Mesenchymal stem cell (in vitro differentiated cells and primary cell): ENCODE measurements at regions not wholly inside any gene's neighbourhood (a gene's known extent, or its start where the extent isn't known, plus 50 kb on each side); places are given as distances from the start of the nearest gene placed in this dataset.

Experiments
- DNase-seq: peaks from one replicate; pipeline ENCODE4 v3.0.0-alpha.2; 2013
- H2AFZ ChIP-seq: one replicate; pipeline ENCODE4 v1.6.1; 2013; ENCODE audit warnings: low read depth, mild to moderate bottlenecking, control low read depth, inconsistent platforms, low read length, moderate library complexity
- H2AK5ac ChIP-seq: 2 replicates; pipeline ENCODE4 v1.6.1; 2013; ENCODE audit warnings: low read length, moderate library complexity, mild to moderate bottlenecking, inconsistent platforms; ENCODE audit not compliant: severe bottlenecking
- H2BK120ac ChIP-seq: one replicate; pipeline ENCODE4 v1.6.1; 2013; ENCODE audit warnings: low read depth, mild to moderate bottlenecking, inconsistent platforms, low read length, moderate library complexity
- H2BK12ac ChIP-seq, 2 experiments: one replicate each; pipeline ENCODE4 v1.6.1; 2013; ENCODE audit warnings: inconsistent platforms in 2 of 2, low read length in 2 of 2, mild to moderate bottlenecking in 2 of 2, moderate library complexity in 2 of 2, control low read depth in 1 of 2
- H2BK15ac ChIP-seq: one replicate; pipeline ENCODE4 v1.6.1; 2013; ENCODE audit warnings: mild to moderate bottlenecking, low read depth, inconsistent platforms; ENCODE audit not compliant: poor library complexity, severe bottlenecking
- H2BK5ac ChIP-seq: 2 replicates; pipeline ENCODE4 v1.6.1; 2013; ENCODE audit warnings: low read depth, mild to moderate bottlenecking, low read length, control low read depth, inconsistent platforms; ENCODE audit not compliant: poor library complexity, severe bottlenecking
- H3K14ac ChIP-seq, 2 experiments: one replicate each; pipeline ENCODE4 v1.6.1; 2013; ENCODE audit warnings: inconsistent platforms in 2 of 2, low read length in 2 of 2, control low read depth in 1 of 2, mild to moderate bottlenecking in 1 of 2, moderate library complexity in 1 of 2
- H3K18ac ChIP-seq, 2 experiments: one replicate each; pipeline ENCODE4 v1.6.1; 2013; ENCODE audit warnings: inconsistent platforms in 2 of 2, low read length in 2 of 2, control low read depth in 1 of 2, low read depth in 1 of 2, mild to moderate bottlenecking in 1 of 2
- H3K23ac ChIP-seq, 2 experiments: one replicate each; pipeline ENCODE4 v1.6.1; 2013; ENCODE audit warnings: inconsistent platforms in 2 of 2, low read length in 2 of 2, mild to moderate bottlenecking in 2 of 2, moderate library complexity in 2 of 2, control low read depth in 1 of 2
- H3K27ac ChIP-seq: 2 replicates; pipeline ENCODE4 v1.5.1; 2013; ENCODE audit warnings: mild to moderate bottlenecking, moderate library complexity, low read length, control low read depth, inconsistent platforms; ENCODE audit not compliant: poor library complexity, severe bottlenecking
- H3K27me3 ChIP-seq, 2 experiments: 2 replicates each; pipeline versions ENCODE4 v1.6.1 to v1.7.0; 2013; ENCODE audit warnings: low read length in 2 of 2, mild to moderate bottlenecking in 2 of 2, moderate library complexity in 2 of 2, control low read depth in 1 of 2, inconsistent platforms in 1 of 2; ENCODE audit not compliant: control insufficient read depth in 1 of 2, insufficient read depth in 1 of 2
- H3K36me3 ChIP-seq, 2 experiments: 2 replicates each; pipeline versions ENCODE4 v1.6.1 to v1.7.0; 2013; ENCODE audit warnings: low read length in 2 of 2, control low read depth in 1 of 2, inconsistent platforms in 1 of 2, low read depth in 1 of 2, mild to moderate bottlenecking in 1 of 2; ENCODE audit not compliant: insufficient read depth in 2 of 2, control insufficient read depth in 1 of 2
- H3K4ac ChIP-seq, 2 experiments: one replicate each; pipeline ENCODE4 v1.6.1; 2013; ENCODE audit warnings: inconsistent platforms in 2 of 2, low read length in 2 of 2, mild to moderate bottlenecking in 2 of 2, moderate library complexity in 2 of 2, control low read depth in 1 of 2, low read depth in 1 of 2
- H3K4me1 ChIP-seq: 2 replicates; pipeline ENCODE4 v1.6.1; 2013; ENCODE audit warnings: low read depth, low read length, control low read depth; ENCODE audit not compliant: control insufficient read depth, insufficient read depth
- H3K4me2 ChIP-seq: 2 replicates; pipeline ENCODE4 v1.6.1; 2013; ENCODE audit warnings: low read length, mild to moderate bottlenecking, inconsistent platforms; ENCODE audit not compliant: poor library complexity, severe bottlenecking
- H3K4me3 ChIP-seq, 2 experiments: 2 replicates each; pipeline versions ENCODE4 v1.5.1 to v1.7.0; 2013; ENCODE audit warnings: low read length in 2 of 2, mild to moderate bottlenecking in 2 of 2, control low read depth in 1 of 2, low read depth in 1 of 2; ENCODE audit not compliant: insufficient read depth in 1 of 2
- H3K79me1 ChIP-seq: replicated peaks from 2 replicates; pipeline ENCODE4 v1.6.1; 2013; ENCODE audit warnings: mild to moderate bottlenecking, control low read depth, low read length, inconsistent platforms; ENCODE audit not compliant: poor library complexity, severe bottlenecking
- H3K9ac ChIP-seq: 2 replicates; pipeline ENCODE4 v1.7.0; 2013; ENCODE audit warnings: mild to moderate bottlenecking, low read length, moderate library complexity
- H3K9me3 ChIP-seq: 2 replicates; pipeline ENCODE4 v1.7.0; 2013; ENCODE audit warnings: mild to moderate bottlenecking, low read length; ENCODE audit not compliant: control insufficient read depth
- H4K8ac ChIP-seq: one replicate; pipeline ENCODE4 v1.6.1; 2013; ENCODE audit warnings: inconsistent platforms, mild to moderate bottlenecking, low read length, moderate library complexity
- H4K91ac ChIP-seq: one replicate; pipeline ENCODE4 v1.6.1; 2013; ENCODE audit warnings: mild to moderate bottlenecking, low read length, inconsistent platforms
- WGBS: methylation state at CpG from one replicate; pipeline ENCODE4 v1.1.7; 2013; ENCODE audit warnings: mixed read lengths; 5-methylcytosine and 5-hydroxymethylcytosine counted together

DNA sequence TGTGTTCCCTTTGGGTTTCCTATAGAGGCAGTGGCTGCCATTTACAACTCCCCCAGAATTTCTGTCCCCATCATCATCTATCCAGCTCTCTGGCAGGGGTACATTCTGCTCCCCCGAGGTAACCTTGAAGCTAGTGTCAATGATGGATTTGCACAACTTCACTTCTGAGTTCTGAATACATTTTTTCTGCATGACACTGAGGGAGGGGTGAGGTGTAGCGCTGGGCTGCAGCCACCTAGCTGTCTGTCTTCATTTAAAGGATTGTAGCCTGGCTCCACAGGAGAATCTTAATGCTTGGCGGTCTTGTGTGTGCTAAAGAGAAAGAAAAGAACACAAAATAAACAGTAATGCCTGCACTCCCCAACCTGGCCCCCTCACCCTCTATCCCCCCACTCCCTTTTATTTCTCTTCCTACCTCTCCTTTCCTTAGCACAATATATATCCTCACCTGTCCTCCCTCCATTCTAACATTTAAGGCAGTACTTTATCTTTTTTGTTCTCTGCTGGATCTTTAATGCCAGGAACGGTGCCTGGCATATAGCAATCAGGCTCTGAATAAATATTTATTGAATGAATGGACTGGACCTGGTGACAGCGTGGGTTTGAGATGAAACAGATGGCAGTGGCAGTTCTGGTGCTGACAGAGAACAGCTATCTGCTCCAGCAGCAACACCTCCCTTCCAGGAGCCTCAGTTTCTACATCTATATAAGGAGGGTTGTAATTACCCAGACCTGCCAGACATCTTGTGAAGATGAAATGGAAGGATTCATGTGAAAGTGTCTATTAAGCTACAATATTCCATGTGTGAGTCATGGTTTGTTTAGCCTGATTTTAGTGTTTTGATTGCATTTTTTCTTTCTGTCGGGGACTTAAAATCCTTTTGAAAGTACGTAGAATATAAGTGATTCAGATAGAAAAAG lies 163.5 kb upstream of the CDH11 start:
- no peaks in the 10 kb centered on the region for H3K79me1 ChIP-seq
- H3K4me2 ChIP-seq, result no peak overlapping the region
- no peak overlapping the region for H4K8ac ChIP-seq
- H4K91ac ChIP-seq, result no peak overlapping the region
- H2AK5ac ChIP-seq, result no peak overlapping the region
- H2BK12ac ChIP-seq, result no peak overlapping the region
- peak overlapping the region in 1 of 2 experiments; percentile 19 for H3K4me3 ChIP-seq
- H3K14ac ChIP-seq, result no peak overlapping the region
- H3K27ac ChIP-seq, result no peak overlapping the region
- no peak overlapping the region for H2BK5ac ChIP-seq
- H3K4me1 ChIP-seq, result no peaks in the 10 kb centered on the region
- DNase-seq, result peak; percentile 48
- H3K18ac ChIP-seq, result no peak overlapping the region
- no peak overlapping the region for H3K23ac ChIP-seq
- H3K27me3 ChIP-seq, result no peaks in the 10 kb centered on the region
- no peaks in the 10 kb centered on the region for H3K9me3 ChIP-seq
- H2AFZ ChIP-seq, result no peak overlapping the region
- H3K36me3 ChIP-seq, result no peaks in the 10 kb centered on the region
- H2BK15ac ChIP-seq, result no peak overlapping the region
- no peak overlapping the region for H3K9ac ChIP-seq
- no peak overlapping the region for H3K4ac ChIP-seq
- WGBS, result 45% methylated on average over 6 of the region's 7 CpGs
- no peak overlapping the region for H2BK120ac ChIP-seq

DNA sequence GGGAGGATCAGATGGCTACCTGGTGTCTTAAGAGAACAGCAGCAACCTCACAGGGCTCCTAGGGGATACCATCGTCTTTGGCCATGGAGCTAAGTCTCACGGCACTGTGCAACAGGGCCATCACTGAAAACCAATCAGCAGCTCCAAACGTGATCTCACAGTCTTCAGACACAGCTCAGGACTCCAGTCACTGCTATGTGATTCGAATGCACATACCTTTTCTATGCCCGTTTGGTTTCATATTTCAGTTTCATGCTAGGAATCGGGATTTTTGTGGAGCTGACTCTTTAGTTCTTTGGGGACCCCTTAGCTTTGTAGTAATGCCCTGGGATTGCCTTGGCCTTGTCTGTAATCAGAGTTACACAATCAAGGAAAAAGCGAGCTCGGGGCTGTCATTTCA lies 162.8 kb upstream of the CDH11 start:
- H3K27ac ChIP-seq, result no peak overlapping the region
- H2BK120ac ChIP-seq, result no peak overlapping the region
- H2BK15ac ChIP-seq, result no peak overlapping the region
- no peak overlapping the region for H3K4ac ChIP-seq
- H4K91ac ChIP-seq, result no peak overlapping the region
- no peak for DNase-seq
- no peak overlapping the region for H2BK5ac ChIP-seq
- H3K14ac ChIP-seq, result no peak overlapping the region
- H2BK12ac ChIP-seq, result no peak overlapping the region
- H3K9ac ChIP-seq, result no peak overlapping the region
- H3K27me3 ChIP-seq, result no peaks in the 10 kb centered on the region
- H3K4me3 ChIP-seq, result peak overlapping the region in 1 of 2 experiments; percentile 19
- H3K36me3 ChIP-seq, result no peaks in the 10 kb centered on the region
- no peak overlapping the region for H2AFZ ChIP-seq
- H4K8ac ChIP-seq, result no peak overlapping the region
- H3K18ac ChIP-seq, result peak overlapping the region in 1 of 2 experiments; percentile 42
- H2AK5ac ChIP-seq, result no peak overlapping the region
- no peaks in the 10 kb centered on the region for H3K4me1 ChIP-seq
- no peaks in the 10 kb centered on the region for H3K9me3 ChIP-seq
- H3K79me1 ChIP-seq, result no peaks in the 10 kb centered on the region
- H3K4me2 ChIP-seq, result no peak overlapping the region
- no peak overlapping the region for H3K23ac ChIP-seq
- 72% methylated on average over 8 of the region's 8 CpGs for WGBS

DNA sequence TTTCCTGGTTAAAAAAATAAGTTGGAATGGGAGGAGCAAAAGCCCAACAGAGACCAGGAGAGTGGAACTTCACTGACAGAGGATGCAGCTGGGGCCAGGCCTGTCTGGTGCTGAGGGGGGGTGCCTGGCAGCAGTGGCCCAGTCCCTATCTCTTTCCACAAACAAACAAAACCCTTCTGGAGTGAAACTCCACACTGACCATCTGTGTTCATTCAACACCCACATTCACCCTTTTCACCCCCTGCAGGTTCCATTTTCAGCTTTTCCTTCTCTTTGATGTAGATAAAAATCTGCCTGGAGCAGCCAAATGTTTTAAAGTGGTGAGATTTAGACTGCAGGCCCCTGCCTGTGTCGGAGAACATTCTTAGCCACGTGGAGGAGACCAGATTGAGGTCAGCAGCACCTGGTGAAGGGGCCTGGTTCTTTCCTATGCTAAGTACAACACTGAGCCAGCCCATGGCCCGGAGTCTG lies 161.4 kb upstream of the CDH11 start:
- H3K27ac ChIP-seq, result no peak overlapping the region
- no peak overlapping the region for H2BK5ac ChIP-seq
- H3K4me2 ChIP-seq, result no peak overlapping the region
- H2AK5ac ChIP-seq, result no peak overlapping the region
- H4K8ac ChIP-seq, result peak overlapping the region; percentile 39
- no peak overlapping the region for H2AFZ ChIP-seq
- H3K36me3 ChIP-seq, result no peaks in the 10 kb centered on the region
- no peak overlapping the region for H3K9ac ChIP-seq
- WGBS, result 11% methylated on average over 3 of the region's 3 CpGs
- no peaks in the 10 kb centered on the region for H3K27me3 ChIP-seq
- H2BK15ac ChIP-seq, result no peak overlapping the region
- H3K9me3 ChIP-seq, result no peaks in the 10 kb centered on the region
- peak overlapping the region; percentile 30 for H2BK120ac ChIP-seq
- H3K14ac ChIP-seq, result no peak overlapping the region
- no peaks in the 10 kb centered on the region for H3K79me1 ChIP-seq
- DNase-seq, result no peak
- H3K18ac ChIP-seq, result peak overlapping the region in 1 of 2 experiments; percentile 22
- peak overlapping the region in 1 of 2 experiments; percentile 37 for H3K4ac ChIP-seq
- H4K91ac ChIP-seq, result no peak overlapping the region
- H3K4me1 ChIP-seq, result no peaks in the 10 kb centered on the region
- no peak overlapping the region for H3K23ac ChIP-seq
- H2BK12ac ChIP-seq, result no peak overlapping the region
- no peak overlapping the region for H3K4me3 ChIP-seq

DNA sequence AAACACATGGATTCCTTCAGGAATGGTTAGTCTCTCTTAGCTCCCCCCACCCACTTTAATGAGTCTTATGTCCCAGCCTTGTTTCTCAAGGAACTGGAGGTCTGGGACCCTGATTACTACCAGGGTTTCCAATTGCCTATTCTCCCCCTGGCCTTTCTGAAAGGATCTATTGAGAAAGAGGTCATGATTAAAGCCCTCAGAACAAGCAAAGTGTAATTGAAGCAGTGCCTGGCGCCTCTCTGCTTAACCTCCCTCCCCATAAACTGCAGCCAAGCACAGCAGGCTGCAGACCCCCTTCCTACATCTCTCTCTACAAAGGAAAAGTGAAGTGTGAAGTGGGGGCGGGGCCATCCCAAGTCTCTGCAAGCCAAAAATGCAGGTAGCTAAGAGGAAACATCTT lies 159.7 kb upstream of the CDH11 start:
- no peak overlapping the region for H2BK15ac ChIP-seq
- H3K79me1 ChIP-seq, result no peaks in the 10 kb centered on the region
- no peak overlapping the region for H2AFZ ChIP-seq
- WGBS, result 62% methylated on average over 1 of the region's 2 CpGs
- H3K4ac ChIP-seq, result no peak overlapping the region
- H2BK5ac ChIP-seq, result no peak overlapping the region
- H3K36me3 ChIP-seq, result no peaks in the 10 kb centered on the region
- no peak overlapping the region for H3K14ac ChIP-seq
- no peak overlapping the region for H3K27ac ChIP-seq
- no peaks in the 10 kb centered on the region for H3K9me3 ChIP-seq
- no peak for DNase-seq
- H3K4me1 ChIP-seq, result no peaks in the 10 kb centered on the region
- no peak overlapping the region for H4K8ac ChIP-seq
- H3K18ac ChIP-seq, result no peak overlapping the region
- H3K9ac ChIP-seq, result no peak overlapping the region
- H3K27me3 ChIP-seq, result no peaks in the 10 kb centered on the region
- no peak overlapping the region for H2AK5ac ChIP-seq
- no peak overlapping the region for H2BK120ac ChIP-seq
- no peak overlapping the region for H2BK12ac ChIP-seq
- no peak overlapping the region for H3K23ac ChIP-seq
- no peak overlapping the region for H3K4me3 ChIP-seq
- H3K4me2 ChIP-seq, result no peak overlapping the region
- no peak overlapping the region for H4K91ac ChIP-seq
